Endodermal cell (in vitro differentiated cells): ENCODE measurements at regions not wholly inside any gene's neighbourhood (a gene's known extent, or its start where the extent isn't known, plus 50 kb on each side); places are given as distances from the start of the nearest gene placed in this dataset.

Source experiments
- DNase-seq: peaks from one replicate; pipeline ENCODE4 v3.0.0-alpha.2; 2017
- H3K27ac ChIP-seq: 2 replicates; pipeline ENCODE4 v1.5.1; 2013; ENCODE audit warnings: mild to moderate bottlenecking, low read depth, low read length, moderate library complexity
- H3K27me3 ChIP-seq: 2 replicates; pipeline ENCODE4 v1.6.1; 2013; ENCODE audit warnings: mild to moderate bottlenecking, low read length, moderate library complexity; ENCODE audit not compliant: insufficient read depth, control insufficient read depth, poor library complexity, severe bottlenecking
- H3K36me3 ChIP-seq: 2 replicates; pipeline ENCODE4 v1.7.0; 2013; ENCODE audit warnings: mild to moderate bottlenecking, low read length, moderate library complexity; ENCODE audit not compliant: control insufficient read depth, insufficient read depth
- H3K4me1 ChIP-seq: one replicate; pipeline ENCODE4 v1.7.0; 2013; ENCODE audit warnings: low read length; ENCODE audit not compliant: control insufficient read depth, insufficient read depth
- H3K4me3 ChIP-seq: 2 replicates; pipeline ENCODE4 v1.5.1; 2013; ENCODE audit warnings: mild to moderate bottlenecking, low read length, moderate library complexity
- H3K9ac ChIP-seq: 2 replicates; pipeline ENCODE4 v1.6.1; 2013; ENCODE audit warnings: mild to moderate bottlenecking, low read length, moderate library complexity; ENCODE audit not compliant: poor library complexity, severe bottlenecking; ENCODE audit errors: extremely low read depth
- H3K9me3 ChIP-seq: 2 replicates; pipeline ENCODE4 v1.6.1; 2013; ENCODE audit warnings: mild to moderate bottlenecking, low read length, moderate library complexity; ENCODE audit not compliant: control insufficient read depth
- H3K27ac Mint-ChIP-seq: 2 replicates; pipeline ENCODE4 v1.8.0; 2020; ENCODE audit warnings: mixed read lengths
- H3K27me3 Mint-ChIP-seq: 2 replicates; pipeline ENCODE4 v1.8.0; 2021; ENCODE audit warnings: mild to moderate bottlenecking, mixed read lengths; ENCODE audit not compliant: insufficient read depth
- H3K36me3 Mint-ChIP-seq: 2 replicates; pipeline ENCODE4 v1.8.0; 2020; ENCODE audit warnings: low read depth, mixed read lengths
- H3K4me1 Mint-ChIP-seq: 2 replicates; pipeline ENCODE4 v1.8.0; 2020; ENCODE audit warnings: mixed read lengths
- H3K4me3 Mint-ChIP-seq: 2 replicates; pipeline ENCODE4 v1.8.0; 2020; ENCODE audit warnings: mild to moderate bottlenecking, moderate library complexity, mixed read lengths
- H3K9me3 Mint-ChIP-seq: 2 replicates; pipeline ENCODE4 v1.8.0; 2020; ENCODE audit warnings: mild to moderate bottlenecking, mixed read lengths
- WGBS, 2 experiments: methylation state at CpG; one replicate each; pipeline versions ENCODE4 v1.1.5 to v1.1.7; 2013; ENCODE audit warnings: missing lambda C conversion rate in 2 of 2, mixed read lengths in 1 of 2; ENCODE audit not compliant: insufficient coverage in 1 of 2, insufficient read length in 1 of 2; 5-methylcytosine and 5-hydroxymethylcytosine counted together
- TF ChIP-seq, protein P1 (sequence below): fragments of 200-600 bp; sonication (generic); conservative IDR thresholded peaks from 2 replicates; pipeline ENCODE4 v1.5.0; 2021; ENCODE audit warnings: antibody characterized with exemption, mild to moderate bottlenecking

DNA sequence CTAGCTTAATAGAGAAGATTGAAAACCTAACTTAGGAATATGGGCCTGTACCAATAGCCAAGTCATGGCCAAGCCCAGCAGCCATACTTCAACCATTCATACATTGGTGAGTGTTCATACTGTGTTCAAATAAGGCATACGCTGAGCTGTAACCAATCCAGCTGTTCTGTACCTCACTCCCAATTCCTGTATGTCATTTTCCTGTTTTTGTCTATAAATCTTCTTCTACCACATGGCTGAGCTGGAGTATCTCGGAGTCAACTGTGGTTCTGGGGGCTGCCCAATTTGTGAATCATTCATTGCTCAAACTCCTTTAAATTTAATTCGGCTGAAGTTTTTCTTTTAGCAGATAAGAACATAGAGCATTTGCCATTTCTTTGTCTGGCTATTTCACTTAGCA is 195.3 kb upstream of the ANKRD50 start:
- no peak overlapping the region for H3K4me3 ChIP-seq
- Mint-ChIP-seq H3K36me3 (no peaks in the 10 kb centered on the region), H3K27ac (no peak overlapping the region), H3K4me1 (peaks cover 13% of the 10 kb centered on the region), H3K9me3 (peaks cover 14% of the 10 kb centered on the region), H3K4me3 (no peak overlapping the region), H3K27me3 (no peaks in the 10 kb centered on the region)
- no peaks in the 10 kb centered on the region for H3K27me3 ChIP-seq
- H3K4me1 ChIP-seq: no peaks in the 10 kb centered on the region
- H3K9me3 ChIP-seq: peaks cover 12% of the 10 kb centered on the region
- no peak for DNase-seq
- TF ChIP-seq, protein P1, sequence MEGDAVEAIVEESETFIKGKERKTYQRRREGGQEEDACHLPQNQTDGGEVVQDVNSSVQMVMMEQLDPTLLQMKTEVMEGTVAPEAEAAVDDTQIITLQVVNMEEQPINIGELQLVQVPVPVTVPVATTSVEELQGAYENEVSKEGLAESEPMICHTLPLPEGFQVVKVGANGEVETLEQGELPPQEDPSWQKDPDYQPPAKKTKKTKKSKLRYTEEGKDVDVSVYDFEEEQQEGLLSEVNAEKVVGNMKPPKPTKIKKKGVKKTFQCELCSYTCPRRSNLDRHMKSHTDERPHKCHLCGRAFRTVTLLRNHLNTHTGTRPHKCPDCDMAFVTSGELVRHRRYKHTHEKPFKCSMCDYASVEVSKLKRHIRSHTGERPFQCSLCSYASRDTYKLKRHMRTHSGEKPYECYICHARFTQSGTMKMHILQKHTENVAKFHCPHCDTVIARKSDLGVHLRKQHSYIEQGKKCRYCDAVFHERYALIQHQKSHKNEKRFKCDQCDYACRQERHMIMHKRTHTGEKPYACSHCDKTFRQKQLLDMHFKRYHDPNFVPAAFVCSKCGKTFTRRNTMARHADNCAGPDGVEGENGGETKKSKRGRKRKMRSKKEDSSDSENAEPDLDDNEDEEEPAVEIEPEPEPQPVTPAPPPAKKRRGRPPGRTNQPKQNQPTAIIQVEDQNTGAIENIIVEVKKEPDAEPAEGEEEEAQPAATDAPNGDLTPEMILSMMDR: no peak
- H3K36me3 ChIP-seq: no peaks in the 10 kb centered on the region
- WGBS, 2 experiments: 94 to 95% methylated on average over 2 to 3 of the region's 3 CpGs
- H3K9ac ChIP-seq: no peak overlapping the region
- no peak overlapping the region for H3K27ac ChIP-seq

DNA sequence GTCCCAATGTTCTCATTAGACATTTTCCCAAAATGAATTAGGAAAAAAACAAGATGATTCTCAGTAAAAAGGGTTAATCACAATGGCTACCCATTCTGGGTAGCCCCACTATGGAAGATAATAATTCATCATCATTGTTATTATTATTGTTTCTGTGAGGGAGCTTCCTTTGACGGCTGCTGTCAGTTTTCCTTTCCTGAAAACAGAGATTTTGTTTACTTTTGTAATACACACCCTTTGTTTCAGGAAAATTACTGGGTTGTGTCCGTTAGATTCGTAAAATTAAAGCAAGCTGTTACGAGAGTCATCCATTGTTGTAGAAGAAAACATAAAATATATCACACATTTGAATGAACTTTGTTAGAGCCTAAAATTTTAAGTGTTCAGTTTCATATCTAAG is 192.9 kb upstream of the ANKRD50 start:
- H3K27ac Mint-ChIP-seq: no peak overlapping the region
- H3K4me3 Mint-ChIP-seq: no peak overlapping the region
- Histone ChIP-seq H3K4me3 (no peak overlapping the region), H3K27ac (no peak overlapping the region), H3K27me3 (no peaks in the 10 kb centered on the region), H3K4me1 (peaks cover 6% of the 10 kb centered on the region), H3K9me3 (no peaks in the 10 kb centered on the region), H3K36me3 (no peaks in the 10 kb centered on the region), H3K9ac (no peak overlapping the region)
- H3K27me3 Mint-ChIP-seq: no peaks in the 10 kb centered on the region
- peaks cover 5% of the 10 kb centered on the region for H3K9me3 Mint-ChIP-seq
- TF ChIP-seq, protein P1: no peak
- peaks cover 24% of the 10 kb centered on the region for H3K4me1 Mint-ChIP-seq
- no peaks in the 10 kb centered on the region for H3K36me3 Mint-ChIP-seq
- WGBS, 2 experiments: 94% methylated on average over 3 of the region's 4 CpGs; no CpG with 5 or more reads in 1 of the 2 experiments
- no peak for DNase-seq

DNA sequence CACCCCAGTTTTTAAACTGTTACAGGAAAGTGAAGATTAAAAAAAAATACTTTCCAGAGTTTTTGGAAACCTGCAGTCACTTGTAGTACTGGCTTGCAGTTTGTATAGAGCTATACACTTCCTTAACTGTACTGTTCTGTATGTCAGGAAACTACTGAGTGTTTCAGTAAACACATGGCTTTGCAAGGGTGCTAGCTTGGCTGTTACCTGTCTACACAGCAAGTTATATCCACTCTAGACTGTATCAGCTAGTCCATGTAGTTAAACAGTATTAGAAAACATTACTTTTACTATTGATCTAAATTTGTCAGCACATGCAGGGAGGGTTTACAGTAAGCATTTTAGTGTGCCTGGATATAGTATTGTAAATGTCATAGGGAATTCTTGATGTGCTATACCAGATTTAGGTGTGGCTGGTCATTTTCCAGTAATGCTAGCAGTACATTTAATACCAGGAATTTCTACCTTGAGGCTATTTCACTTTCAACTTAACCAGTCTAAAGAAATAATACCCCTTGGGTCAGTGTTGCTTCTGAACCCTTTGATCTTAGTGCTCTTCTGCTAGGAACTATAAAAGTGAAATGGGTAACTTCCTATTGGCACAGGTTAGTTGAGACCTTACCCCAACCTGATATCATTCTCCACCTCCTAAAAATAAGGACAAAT is 192.3 kb upstream of the ANKRD50 start:
- no peaks in the 10 kb centered on the region for H3K36me3 Mint-ChIP-seq
- TF ChIP-seq, protein P1: no peak
- peaks cover 6% of the 10 kb centered on the region for H3K4me1 ChIP-seq
- no peak overlapping the region for H3K27ac ChIP-seq
- no peaks in the 10 kb centered on the region for H3K36me3 ChIP-seq
- H3K4me1 Mint-ChIP-seq: peaks cover 24% of the 10 kb centered on the region
- H3K4me3 Mint-ChIP-seq: no peak overlapping the region
- H3K9me3 ChIP-seq: no peaks in the 10 kb centered on the region
- H3K4me3 ChIP-seq: no peak overlapping the region
- H3K27ac Mint-ChIP-seq: no peak overlapping the region
- H3K9me3 Mint-ChIP-seq: peaks cover 5% of the 10 kb centered on the region
- H3K27me3 Mint-ChIP-seq: no peaks in the 10 kb centered on the region
- DNase-seq: no peak
- H3K9ac ChIP-seq: no peak overlapping the region
- no peaks in the 10 kb centered on the region for H3K27me3 ChIP-seq
